HG02610 (cell line): ENCODE measurements at regions not wholly inside any gene's neighbourhood (a gene's known extent, or its start where the extent isn't known, plus 50 kb on each side); places are given as distances from the start of the nearest gene placed in this dataset.

Source experiments
- ATAC-seq: cut with Tn5 transposase; IDR thresholded peaks from one replicate; pipeline ENCODE4 v1.9.1; 2021; ENCODE audit warnings: mild to moderate bottlenecking, moderate library complexity; ENCODE audit not compliant: unreplicated experiment

- ATAC-seq: no peak
Measured at GRCh38 chr10:83037653-83038052, 1101.7 kb upstream of the GHITM start.

DNA sequence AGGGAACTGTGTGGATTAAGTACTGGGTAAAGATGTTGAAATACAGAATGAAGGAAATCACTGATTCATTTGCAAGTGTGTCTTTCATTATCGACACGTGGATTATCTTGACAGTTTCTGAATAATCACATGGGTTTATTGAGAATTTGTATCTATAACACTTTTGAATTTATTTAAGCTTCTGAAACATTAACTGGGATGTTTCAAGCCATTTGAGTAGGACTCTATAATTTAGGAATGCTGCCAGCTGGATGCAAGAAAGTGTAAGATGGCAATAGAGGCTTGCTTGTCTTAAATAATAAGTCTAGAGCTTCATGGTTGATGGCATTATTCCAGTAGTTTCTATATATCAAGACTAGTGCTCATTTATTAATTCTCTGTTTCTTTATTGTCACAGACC, 1100.7 kb upstream of the GHITM start:
- no peak for ATAC-seq

DNA sequence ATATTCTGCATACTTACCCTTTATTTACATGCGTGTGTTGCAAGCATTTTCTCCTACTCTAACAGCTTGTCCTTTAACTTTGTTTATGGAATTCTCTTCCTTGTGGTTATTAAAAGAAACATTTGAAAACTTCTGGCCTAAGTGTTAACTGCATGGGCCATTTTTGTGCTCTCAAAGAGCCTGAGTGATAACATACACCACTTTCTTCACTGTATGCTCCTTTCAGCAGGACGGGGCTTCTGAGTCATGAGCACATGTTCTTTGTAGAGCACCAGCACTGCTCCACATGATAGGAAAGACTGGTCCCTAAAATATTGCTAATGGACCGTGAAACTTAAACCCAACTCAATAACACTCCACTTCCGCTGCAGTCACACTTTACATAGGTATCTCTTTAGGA, 1093.6 kb upstream of the GHITM start:
- ATAC-seq: no peak

DNA sequence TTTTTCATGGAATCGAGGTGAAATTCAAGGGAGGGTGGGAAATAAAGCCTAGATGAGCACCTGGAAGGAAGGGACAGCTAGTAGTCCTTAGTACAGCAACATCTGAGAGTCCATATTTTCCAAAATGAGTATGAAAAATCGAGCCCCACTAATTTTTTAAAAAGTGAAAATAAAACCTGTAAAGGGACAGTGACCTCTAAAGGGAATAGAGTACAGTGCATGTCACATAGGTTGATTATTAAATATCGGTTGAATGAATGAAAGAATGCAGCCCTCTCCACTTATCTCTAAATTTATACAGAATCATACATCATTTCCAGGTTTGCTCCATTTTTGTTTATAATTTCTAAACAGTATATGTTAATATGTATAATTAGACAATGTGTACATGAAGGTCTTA, 1088.5 kb upstream of the GHITM start:
- no peak for ATAC-seq

GRCh38 chr10:83062871-83063270, 1076.4 kb upstream of the GHITM start:
- no peak for ATAC-seq

GRCh38 chr10:83073472-83073871, 1065.8 kb upstream of the GHITM start:
- ATAC-seq: no peak

DNA sequence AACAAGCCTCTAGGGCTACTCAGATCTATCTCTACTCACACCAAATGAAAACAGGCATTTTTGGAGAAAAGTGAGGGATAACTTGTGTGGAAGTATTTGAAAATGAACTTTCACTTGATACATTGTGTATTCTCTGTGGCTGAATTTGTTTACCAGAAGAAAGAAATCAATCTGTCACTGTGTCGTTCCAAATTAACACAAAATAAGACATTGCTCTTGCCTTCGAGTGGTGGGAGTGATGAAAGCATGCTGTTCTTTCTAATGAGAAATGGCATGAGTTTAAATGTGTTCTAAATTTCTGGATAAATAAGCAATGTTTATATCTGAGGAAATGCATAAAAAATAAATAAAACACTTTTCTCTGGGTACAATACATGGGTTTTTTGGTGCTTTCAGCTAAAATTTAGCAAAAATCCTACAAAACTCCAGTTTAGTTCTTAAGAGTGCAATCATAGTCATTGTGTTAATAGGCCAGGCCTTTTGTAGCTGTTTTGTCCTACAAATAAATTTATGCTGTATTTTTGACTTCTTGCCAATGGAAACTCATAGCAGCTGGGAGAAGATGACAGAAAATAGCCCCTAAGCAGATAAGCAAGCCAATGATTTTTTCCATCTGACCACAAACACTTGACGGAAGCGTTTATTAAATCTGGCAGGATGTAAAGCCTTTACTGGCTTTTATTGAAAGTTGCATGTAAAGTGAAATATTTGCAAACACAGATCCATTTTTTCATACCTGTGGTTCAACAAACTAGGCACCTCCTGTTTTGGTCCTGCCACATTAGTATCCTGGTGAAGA, 1064.1 kb upstream of the GHITM start:
- ATAC-seq: no peak

GRCh38 chr10:83075815-83076355, 1063.4 kb upstream of the GHITM start:
- no peak for ATAC-seq

GRCh38 chr10:83076443-83076842, 1062.9 kb upstream of the GHITM start:
- no peak for ATAC-seq

- no peak for ATAC-seq
Measured at GRCh38 chr10:83078160-83078559, 1061.1 kb upstream of the GHITM start.

GRCh38 chr10:83078645-83079044, 1060.7 kb upstream of the GHITM start:
- ATAC-seq: no peak

GRCh38 chr10:83083831-83084230, 1055.5 kb upstream of the GHITM start:
- no peak for ATAC-seq

GRCh38 chr10:83089335-83089734, 1050.0 kb upstream of the GHITM start:
- no peak for ATAC-seq

DNA sequence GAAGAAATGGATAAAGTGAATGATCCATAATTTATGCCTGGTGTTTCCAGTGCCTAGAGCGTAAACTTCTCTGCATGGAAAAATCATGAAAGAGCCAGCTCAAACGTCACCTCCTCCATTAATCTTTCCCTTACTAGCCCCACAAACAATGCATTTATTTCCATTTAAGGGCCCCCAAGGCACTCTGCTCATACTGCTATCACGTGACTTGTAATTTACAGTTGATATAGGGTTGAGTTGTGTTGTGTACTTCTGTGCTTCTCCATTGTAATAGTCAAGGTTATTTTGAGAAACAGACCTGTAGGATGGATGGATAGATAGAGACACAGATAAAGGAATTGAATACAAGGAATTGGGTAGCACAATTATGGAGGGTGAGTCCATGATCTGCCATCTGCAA, 1034.7 kb upstream of the GHITM start:
- ATAC-seq: no peak

DNA sequence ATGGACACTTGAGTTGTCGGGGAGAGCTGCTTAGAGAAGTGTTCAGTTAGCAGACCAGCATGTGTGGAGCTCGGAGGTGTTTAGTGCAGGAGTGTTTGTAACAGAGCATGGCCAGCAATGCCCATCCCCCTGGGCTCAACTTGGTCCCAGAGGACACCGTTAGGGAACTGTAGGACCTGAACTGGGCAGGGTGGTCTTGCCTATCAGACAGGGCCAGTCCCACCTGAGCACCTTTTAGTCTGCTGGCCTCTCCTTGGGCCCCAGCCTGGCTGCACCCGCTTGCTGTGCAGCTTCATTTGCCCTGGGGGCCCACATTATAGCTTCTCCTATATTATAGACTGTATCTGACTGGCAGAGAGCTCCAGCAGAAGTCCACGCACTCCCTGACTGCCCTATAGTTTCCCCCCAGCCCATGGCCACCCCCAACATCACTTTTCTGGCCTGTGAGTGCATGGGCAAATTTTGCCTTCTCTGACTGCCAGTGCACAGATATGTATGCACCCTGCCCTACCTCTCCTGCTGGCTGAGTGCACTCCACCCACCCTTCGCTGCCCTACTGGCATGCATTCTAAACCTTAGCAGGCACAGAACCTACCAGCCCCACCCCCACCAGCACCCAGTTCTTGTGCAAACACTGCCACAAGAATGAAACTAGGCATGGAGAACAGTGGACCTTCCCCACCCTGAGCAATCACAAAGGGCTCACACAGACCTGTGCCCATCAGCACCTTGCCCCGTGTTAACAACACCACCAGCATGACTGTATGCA, 1030.6 kb upstream of the GHITM start:
- ATAC-seq: no peak

- no peak for ATAC-seq
Measured at GRCh38 chr10:83119346-83119745, 1020.0 kb upstream of the GHITM start.

- no peak for ATAC-seq
Measured at GRCh38 chr10:83122336-83122735, 1017.0 kb upstream of the GHITM start.

DNA sequence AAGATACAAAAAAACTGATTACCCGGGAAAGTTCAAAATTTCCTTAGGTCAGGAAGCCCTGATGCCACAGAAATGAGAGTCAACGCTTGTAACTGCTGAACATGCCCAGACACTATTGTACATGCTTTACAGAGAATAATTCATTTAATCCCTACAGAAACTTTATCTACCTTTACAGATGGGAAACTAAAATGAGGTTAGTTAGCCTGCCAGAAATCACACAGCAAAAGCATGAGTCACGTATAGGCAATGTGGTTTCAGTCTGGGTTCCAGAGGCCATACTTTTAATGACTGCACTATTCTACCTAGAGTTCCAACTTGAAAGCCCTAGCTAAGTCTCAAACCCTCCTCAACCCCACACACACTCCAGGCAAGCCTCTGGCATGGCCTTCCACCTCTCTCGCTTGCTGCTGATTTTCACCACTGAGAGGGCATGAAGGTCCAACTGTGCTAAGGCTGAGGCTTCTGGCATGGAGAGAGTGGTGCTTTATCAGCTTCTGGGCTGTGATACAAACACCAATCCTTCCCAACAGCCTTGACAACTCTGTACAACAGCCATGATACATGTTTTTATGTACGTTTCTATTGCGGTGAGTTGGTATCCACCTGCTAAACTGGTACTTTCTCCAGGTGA, 1011.2 kb upstream of the GHITM start:
- no peak for ATAC-seq

DNA sequence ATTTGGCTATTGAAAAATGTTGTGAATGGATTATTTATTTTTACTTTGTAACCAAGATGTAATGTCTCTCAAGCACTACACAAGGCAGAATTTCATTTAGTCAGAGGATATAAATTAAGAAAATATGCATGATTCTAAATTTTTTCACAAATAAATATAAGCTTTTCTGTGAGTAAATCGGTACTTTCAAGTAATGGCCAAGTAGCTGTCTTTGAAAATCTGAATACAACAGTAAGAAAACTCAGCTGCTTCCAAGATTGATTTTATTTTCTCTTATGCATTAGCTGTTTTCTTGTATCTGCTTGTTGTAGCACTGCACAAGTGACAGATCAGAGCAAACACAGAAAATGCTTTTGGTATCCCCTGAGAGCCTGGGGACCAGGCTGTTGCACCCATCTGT, 998.5 kb upstream of the GHITM start:
- no peak for ATAC-seq

GRCh38 chr10:83142074-83142563, 997.2 kb upstream of the GHITM start:
- no peak for ATAC-seq

- no peak for ATAC-seq
Measured at GRCh38 chr10:83144461-83144860, 994.8 kb upstream of the GHITM start.
